BE2C (cell line): ENCODE measurements at regions not wholly inside any gene's neighbourhood (a gene's known extent, or its start where the extent isn't known, plus 50 kb on each side); places are given as distances from the start of the nearest gene placed in this dataset.

Experiments
- DNase-seq: peaks from one replicate; pipeline ENCODE4 v3.0.0-alpha.2; 2020
- H3K27me3 ChIP-seq: fragments of 250-450 bp; sonication (Bioruptor Pico); 2 replicates; pipeline ENCODE4 v1.5.1; 2020; ENCODE audit warnings: mild to moderate bottlenecking
- H3K36me3 ChIP-seq: fragments of 250-450 bp; sonication (Bioruptor Pico); 2 replicates; pipeline ENCODE4 v1.5.1; 2020; ENCODE audit warnings: mild to moderate bottlenecking
- H3K4me1 ChIP-seq: fragments of 250-450 bp; sonication (Bioruptor Pico); 2 replicates; pipeline ENCODE4 v1.5.1; 2020
- H3K4me3 ChIP-seq: 2 replicates; pipeline ENCODE4 v1.5.1; 2011; ENCODE audit warnings: low read depth, low read length
- H3K9me3 ChIP-seq: fragments of 250-450 bp; sonication (Bioruptor Pico); 2 replicates; pipeline ENCODE4 v1.5.1; 2020
- TF ChIP-seq, protein P1 (sequence below): IDR thresholded peaks from 2 replicates; pipeline ENCODE4 v1.5.1; 2012; ENCODE audit warnings: mild to moderate bottlenecking, low read depth, low read length

DNA sequence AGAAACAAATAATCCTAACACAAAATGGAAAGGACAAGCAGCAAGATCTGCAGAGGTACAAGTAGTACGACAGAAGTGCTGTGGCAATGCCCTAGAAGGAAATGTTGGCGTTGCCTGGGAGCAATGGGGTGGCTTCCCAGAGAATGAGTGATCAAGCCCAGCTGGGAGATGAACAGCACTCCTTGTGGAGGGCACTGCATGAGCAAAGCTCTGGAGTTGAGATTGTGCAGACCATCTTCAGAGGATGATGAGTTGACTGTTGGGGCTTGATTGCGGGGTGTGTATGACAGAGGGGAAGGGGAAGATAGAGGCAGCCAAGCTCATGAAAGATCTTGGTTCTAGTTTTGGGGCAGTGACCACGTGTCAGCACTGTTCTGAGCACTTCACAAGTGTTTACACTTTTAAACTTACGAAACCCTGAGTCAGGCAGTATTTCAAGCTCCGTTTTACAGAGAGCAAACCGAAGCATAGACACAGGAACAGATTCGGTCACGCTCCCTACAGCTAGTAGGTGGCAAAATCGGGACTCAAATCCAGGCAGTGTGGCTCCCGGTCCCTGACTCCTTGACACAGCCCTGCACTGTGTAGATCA, 127.2 kb upstream of the LHX5 start:
- H3K4me3 ChIP-seq: no peak overlapping the region
- H3K36me3 ChIP-seq: no peaks in the 10 kb centered on the region
- H3K27me3 ChIP-seq: peaks cover 19% of the 10 kb centered on the region
- H3K4me1 ChIP-seq: no peaks in the 10 kb centered on the region
- H3K9me3 ChIP-seq: no peaks in the 10 kb centered on the region
- DNase-seq: no peak
- TF ChIP-seq, protein P1, sequence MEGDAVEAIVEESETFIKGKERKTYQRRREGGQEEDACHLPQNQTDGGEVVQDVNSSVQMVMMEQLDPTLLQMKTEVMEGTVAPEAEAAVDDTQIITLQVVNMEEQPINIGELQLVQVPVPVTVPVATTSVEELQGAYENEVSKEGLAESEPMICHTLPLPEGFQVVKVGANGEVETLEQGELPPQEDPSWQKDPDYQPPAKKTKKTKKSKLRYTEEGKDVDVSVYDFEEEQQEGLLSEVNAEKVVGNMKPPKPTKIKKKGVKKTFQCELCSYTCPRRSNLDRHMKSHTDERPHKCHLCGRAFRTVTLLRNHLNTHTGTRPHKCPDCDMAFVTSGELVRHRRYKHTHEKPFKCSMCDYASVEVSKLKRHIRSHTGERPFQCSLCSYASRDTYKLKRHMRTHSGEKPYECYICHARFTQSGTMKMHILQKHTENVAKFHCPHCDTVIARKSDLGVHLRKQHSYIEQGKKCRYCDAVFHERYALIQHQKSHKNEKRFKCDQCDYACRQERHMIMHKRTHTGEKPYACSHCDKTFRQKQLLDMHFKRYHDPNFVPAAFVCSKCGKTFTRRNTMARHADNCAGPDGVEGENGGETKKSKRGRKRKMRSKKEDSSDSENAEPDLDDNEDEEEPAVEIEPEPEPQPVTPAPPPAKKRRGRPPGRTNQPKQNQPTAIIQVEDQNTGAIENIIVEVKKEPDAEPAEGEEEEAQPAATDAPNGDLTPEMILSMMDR: no peak

DNA sequence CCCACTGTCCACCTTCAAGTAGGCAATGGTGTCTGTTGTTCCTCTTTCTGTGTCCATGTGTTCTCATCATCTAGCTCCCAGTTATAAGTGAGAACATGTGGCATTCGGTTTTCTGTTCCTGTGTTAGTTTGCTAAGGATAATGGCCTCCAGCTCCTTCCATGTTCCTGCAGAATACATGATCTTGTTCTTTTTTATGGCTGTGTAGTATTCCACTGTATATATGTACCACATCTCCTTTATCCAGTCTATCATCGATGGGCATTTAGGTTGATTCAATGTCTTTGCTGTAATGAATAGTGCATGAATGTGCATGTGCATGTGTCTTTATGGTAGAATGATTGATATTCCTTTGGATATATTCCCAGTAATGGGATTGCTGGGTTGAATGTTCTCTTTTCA, 123.3 kb upstream of the LHX5 start:
- Histone ChIP-seq H3K9me3 (no peaks in the 10 kb centered on the region), H3K4me3 (no peak overlapping the region), H3K4me1 (no peaks in the 10 kb centered on the region), H3K36me3 (no peaks in the 10 kb centered on the region), H3K27me3 (peaks cover 36% of the 10 kb centered on the region)
- DNase-seq: no peak
- TF ChIP-seq, protein P1: no peak

DNA sequence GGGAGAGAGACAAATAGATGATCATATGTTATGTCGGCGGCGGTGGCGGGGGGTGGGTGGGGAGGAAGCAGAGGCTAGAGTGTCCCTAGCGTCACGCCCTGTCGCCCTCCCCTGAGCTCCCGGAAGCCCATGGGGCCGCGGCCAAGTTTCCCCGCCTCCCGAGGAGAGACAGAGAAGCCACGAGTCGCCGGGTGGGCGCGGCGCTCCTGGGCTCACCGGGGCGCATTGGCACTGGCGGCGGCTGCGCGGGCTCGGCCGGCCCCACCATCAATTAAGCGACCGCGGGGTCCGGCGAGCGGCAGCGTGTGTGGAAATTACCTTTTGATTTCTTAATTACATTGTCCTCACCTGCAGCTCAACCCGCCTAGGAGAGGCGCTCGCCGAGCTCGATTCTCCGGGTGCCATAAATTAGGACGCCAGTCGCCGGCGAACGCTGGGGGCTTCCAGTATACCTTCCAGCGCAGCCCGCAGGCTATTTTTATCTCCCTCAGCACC, 119.9 kb upstream of the LHX5 start:
- H3K4me1 ChIP-seq: no peaks in the 10 kb centered on the region
- no peaks in the 10 kb centered on the region for H3K9me3 ChIP-seq
- peak; percentile 46 for DNase-seq
- TF ChIP-seq, protein P1: no peak
- H3K27me3 ChIP-seq: peaks cover 23% of the 10 kb centered on the region
- H3K36me3 ChIP-seq: no peaks in the 10 kb centered on the region
- peak overlapping the region; percentile 31; the same call in 1 of the 2 replicates for H3K4me3 ChIP-seq

DNA sequence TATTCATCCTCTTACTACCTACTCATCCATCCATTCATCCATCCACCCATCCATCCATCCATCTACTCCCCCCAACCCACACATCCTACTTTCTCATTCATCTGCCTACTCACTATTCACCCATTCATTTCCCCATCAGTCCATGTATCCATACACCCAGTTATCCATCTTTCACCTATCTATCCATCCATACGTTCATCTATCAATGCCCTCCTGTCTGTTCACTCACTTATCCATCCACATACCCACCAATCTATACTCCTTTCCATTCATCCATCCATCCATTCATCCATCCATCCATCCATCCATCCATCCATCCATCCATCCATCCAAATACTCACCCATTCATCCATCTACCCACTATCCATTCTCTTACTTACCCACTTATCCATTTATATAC, 117.8 kb upstream of the LHX5 start:
- Histone ChIP-seq H3K4me1 (no peaks in the 10 kb centered on the region), H3K36me3 (no peaks in the 10 kb centered on the region), H3K9me3 (no peaks in the 10 kb centered on the region), H3K4me3 (no peak overlapping the region), H3K27me3 (peaks cover 30% of the 10 kb centered on the region)
- TF ChIP-seq, protein P1: no peak
- DNase-seq: no peak

DNA sequence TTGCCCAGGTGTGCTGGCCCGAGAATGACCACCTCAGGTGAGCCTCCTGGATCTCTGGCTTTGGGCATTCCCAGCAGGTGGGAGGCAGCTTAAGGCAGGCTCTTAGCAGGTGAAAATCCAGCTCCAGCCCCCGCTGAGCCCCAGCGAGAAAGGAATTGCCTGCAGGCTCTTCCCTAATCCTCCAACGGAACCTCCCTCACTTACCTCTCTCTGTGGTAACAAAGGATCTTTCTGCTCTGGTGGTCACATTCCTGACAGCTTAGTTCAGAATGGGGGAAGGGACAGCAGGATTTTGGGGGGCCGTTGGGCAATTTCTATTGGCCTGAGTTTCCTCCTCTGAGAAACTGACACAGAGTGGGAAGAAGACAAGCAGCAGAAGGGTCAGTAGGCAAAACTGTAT, 116.0 kb upstream of the LHX5 start:
- H3K4me3 ChIP-seq: no peak overlapping the region
- DNase-seq: no peak
- TF ChIP-seq, protein P1: no peak

DNA sequence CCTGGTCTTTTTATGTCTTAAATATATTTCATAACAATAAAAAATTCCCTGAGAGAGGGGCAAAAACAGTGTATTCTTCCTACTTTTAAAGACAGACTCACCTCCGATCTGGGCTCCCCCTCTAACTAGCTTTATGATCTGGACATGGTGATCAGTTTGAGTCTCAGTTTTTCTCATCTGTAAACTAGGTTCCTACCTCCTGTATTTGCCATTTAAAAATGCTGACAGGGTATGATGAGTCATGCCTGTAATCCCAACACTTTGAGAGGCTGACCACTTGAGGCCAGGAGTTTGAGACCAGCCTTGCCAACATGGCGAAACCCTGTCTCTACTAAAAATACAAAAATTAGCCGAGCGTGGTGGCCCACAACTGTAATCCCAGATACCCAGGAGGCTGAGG, 114.8 kb upstream of the LHX5 start:
- Histone ChIP-seq H3K9me3 (no peaks in the 10 kb centered on the region), H3K36me3 (no peaks in the 10 kb centered on the region), H3K27me3 (peaks cover 16% of the 10 kb centered on the region), H3K4me3 (no peak overlapping the region), H3K4me1 (no peaks in the 10 kb centered on the region)
- TF ChIP-seq, protein P1: no peak
- DNase-seq: no peak

More for the DNA sequence above, 116.0 kb upstream of the LHX5 start:
- Histone ChIP-seq H3K36me3 (no peaks in the 10 kb centered on the region), H3K4me1 (no peaks in the 10 kb centered on the region), H3K9me3 (no peaks in the 10 kb centered on the region), H3K27me3 (peaks cover 29% of the 10 kb centered on the region)
